SIG-M5 treated with dmso at 0.1 percent for 504 hours (cell line): ENCODE measurements at regions not wholly inside any gene's neighbourhood (a gene's known extent, or its start where the extent isn't known, plus 50 kb on each side); places are given as distances from the start of the nearest gene placed in this dataset.
A peak's percentile ranks its signal among the peaks of the same experiment; 100 is the strongest.

Experiments used
- DNase-seq: peaks from one replicate; lab custom pipeline; 2025; ENCODE audit not compliant: unreplicated experiment; lab: John Stamatoyannopoulos, UW

DNA sequence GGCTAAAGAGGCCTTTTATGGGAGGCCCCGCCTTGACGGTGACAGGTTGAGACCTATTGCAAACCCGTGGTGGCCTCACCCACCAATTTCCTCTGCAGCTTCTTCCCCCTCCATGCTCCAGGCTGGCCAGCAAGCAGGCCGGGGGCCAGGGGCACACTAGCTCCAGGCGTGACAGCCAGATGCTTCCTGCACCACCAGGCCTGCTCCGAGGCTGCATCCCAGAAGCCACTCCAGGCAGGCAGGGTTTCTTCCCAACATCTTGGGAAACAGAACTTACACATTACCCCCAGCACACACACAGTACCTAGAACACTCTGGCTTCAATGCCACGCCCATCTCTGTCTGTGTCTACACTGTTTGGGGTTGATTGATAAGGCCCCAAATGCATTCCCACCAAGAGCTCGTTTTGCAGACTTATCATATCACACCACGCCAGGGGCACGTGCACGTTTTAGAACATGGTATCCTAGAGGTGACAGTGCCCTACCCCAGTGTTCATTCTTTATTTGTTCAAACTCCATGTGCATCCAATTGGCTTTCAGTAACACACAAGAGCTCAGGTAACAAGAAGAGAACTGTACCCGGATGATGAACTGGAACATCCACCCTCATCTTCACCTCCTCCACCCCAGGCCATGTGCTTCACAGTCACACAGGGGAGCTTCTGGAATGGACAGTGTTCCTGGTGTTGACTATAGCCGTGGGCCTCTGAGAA, 221.4 kb upstream of the RREB1 start:
- DNase-seq: peak; percentile 71

DNA sequence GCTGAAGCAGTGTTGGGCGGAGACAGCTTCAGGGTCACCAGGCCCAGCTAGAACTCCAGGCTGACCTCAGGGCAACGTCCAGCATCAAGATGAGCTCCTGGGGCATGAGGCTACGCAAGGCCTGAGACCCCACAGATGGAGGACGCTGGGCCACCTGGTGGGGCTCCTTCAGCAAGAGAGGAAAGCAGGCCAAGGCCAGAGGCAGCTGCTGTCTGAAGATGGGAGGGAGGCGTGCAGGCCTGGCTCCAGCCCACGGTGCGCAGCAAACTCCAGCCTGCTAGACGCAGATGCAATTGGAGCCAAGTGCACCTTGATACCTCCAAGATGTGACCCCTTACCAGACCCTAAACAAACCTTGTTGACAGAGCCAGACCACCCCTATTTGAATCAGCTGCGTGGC, 220.9 kb upstream of the RREB1 start:
- DNase-seq: no peak

DNA sequence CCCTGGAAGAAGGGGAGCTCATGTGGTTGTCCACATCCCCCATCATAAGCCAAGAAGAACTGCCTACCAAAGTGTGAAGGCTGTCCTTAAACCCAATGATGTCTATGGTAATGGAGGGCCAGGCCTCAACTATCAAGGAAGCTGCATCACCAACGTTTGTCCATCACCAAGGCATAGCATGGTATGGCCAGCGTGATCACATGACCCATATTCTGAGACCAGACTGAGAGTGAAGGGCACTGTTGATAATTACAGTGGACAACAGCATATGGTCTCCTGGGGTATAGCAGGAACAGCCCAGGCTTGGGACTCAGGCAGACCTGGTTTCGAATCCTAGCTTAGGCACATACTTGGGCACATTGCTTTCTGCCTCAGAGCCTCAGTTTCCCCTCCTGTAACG, 218.2 kb upstream of the RREB1 start:
- DNase-seq: no peak

DNA sequence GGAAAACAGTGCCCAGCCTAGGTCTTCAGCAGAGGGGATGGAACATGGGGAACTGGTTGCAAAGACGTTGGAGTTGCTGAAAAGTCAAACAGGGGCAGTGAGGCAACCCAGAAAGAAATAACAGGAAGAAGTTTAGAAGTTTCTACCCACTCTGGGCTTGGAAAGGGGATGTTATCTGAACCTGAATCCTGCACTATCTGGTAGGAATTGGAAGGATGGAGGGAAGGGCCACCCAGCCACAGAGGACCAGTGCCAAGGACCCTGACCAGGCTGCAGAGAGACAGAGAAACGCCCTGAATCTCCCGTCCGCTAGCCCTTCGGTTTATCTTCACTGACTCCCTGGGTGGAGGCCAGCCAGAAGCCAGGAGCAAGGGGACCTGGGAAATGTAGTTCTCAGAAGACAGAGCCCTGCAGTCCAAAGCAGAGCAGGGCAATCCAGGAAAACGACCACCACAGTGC, 217.3 kb upstream of the RREB1 start:
- peak; percentile 71 for DNase-seq

DNA sequence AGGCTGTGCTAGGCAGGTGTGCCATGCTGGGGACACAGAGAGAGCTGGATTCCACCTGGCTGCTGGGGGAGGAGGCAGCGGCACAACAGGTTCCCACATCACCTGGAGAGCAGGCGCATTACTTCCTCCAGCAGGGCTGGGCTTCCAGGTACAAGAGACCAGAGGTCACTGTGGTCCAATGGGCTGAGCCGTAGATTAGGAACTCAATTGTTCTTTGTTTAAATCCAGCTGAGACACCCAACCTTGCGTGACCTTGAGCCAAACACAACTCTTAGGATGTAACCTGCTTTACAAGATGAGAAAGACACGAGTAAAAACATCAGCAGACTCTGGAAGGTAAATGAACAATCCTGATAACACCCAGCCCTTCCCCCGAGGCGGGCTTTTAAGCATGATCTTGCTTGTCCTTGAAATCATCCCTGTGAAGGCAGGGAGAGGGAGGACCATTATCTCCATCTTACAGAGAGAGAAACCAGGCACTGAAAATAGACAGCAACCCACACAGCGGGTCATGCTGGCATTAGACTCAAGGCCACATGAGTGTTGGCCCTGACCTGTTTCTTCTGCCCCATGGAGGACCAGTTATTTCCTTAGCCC, 216.5 kb upstream of the RREB1 start:
- DNase-seq: no peak

DNA sequence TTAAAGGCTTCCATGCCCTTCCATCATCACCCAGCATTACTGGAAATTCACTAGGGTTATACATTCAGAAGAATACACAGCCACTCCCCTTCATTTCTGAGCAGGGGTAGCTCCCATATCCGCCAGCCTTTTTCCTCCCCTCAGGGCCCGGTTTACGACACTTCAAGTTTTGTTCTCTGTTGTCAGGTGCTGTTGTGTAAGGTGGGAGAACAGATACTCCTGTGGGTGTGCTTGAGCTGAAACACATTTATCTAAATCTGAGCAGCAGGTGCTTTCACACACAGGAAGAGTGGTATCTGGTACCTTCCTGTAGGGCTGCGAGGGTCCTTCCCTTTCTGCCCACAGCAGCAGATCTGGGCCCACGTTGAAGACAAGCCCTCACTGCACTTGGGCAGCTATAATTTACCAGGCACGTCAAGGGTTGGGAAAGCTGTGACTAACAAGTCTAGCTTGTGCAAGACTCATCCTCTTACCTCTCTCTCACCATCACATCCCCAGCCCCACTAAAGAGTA, 215.8 kb upstream of the RREB1 start:
- peak; percentile 79 for DNase-seq

DNA sequence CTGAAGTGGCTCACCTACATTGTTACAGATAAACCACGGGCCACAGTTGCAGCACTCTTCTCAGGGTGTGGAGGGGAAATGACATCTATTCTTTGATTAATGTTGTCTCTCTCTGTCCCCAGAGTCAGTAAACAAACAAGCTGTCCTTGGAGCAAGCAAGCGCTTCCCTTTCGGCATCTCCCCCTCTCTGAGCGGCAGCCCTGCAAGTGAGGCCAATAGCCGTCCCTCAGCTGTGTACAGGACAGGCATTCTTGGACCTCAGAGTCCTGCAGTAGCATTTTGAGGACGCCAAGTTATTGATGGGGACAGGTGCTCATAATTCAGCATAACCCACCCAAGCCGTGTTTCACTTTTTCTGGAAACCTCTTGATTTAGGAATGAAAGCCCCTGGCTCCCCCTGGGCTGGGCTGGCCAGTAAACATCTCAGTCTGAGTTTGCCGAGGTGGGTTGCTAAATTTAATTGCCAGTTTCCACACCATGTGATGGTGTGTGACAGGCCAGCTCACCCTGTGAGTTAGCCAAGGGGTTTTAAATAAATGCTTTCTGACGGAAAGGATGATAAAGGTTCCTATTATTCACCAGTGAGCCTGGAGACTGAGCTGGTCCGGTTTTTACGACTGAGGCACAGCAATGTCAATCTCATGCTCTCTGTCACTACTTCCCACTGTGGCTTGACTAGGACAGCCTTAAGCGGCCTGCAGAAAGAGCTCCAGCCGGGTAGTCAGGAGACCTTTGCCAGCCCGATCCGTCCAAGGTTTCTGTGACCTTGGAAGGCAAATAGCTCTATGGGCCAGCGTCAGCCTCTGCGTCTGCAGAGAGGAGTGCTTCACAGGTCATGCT, 214.8 kb upstream of the RREB1 start:
- DNase-seq: no peak

DNA sequence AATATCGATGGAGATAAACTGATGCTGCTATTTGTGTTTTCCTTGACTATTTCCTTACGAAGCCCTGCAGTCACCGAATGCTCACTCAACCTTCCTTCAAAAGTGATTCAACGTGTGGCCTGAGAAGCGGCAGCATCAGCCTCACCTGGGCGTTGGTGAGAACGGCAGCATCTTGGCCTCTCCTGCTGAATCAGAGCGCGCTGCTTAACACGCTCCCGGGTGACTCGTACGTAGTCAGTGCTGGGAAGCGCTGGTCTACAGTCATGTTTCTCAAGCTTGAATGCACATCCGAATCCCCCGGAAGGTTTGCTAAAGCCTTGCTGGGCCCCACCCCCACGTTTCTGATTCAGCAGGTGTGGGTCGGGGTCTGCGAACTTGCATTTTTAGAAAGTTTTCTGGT, 214.1 kb upstream of the RREB1 start:
- no peak for DNase-seq

DNA sequence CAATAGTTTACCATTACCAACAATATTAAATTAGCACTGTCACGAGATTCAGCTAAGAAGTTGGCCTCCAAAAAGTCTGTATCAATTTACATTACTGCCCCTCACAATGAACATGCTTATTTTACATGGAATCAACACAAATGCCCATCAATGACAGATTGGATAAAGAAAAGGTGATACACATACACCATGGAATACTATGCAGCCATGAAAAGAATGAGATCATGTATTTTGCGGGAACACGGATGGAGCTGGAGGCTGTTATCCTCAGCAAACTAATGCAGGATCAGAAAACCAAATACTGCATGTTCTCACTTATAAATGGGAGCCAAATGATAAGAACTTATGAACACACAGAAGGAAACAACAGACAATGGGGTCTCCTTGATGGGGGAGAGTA, 211.8 kb upstream of the RREB1 start:
- no peak for DNase-seq

DNA sequence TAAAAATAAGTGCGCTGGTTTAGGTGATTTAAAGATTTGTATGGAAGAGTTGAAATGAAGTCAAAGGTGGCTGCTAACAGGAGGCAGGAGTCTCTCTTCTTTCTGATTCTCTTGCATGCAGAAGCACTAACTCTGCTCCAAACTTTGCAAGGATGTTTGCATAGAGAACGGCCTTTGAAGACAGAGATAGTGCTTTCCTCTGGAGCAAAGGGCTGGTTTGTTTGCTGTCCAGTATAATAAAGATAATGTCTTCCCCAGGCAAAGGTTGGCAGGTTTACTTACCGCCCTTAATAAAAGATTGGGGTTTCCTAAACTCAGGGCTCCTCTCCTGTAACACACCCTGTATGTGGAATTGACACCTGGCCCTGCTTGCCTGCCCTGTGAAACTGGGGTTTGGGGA, 210.6 kb upstream of the RREB1 start:
- no peak for DNase-seq

DNA sequence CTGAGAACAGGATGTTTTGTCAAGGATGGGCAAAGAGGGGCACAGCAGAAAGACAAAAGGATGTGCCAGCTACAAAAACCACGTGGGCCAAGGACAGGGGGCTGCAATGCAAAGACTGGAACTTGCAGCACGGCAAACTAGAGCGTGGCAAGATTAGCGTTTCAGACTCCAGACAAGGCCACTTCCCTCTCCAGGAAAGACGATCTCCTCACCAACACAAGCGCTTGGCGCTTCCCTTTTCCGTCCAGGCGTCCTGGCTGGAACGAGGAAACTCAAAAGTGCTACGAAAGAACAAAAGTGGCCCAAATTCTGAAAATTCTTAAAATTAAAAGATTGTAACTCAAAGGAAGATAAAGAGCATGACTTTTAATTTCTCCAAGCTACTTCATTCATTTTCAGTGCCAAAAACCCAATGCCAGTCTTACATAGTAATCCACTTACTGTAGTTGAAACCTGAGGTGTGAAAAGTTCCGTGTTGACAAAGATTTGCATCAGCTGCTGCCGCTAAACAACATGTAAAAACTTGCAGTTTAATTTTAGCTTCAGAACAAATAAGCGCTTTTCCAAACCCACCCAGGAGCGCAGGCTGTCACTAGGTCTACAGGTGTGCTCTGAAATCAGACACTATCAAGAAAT, 207.1 kb upstream of the RREB1 start:
- no peak for DNase-seq

DNA sequence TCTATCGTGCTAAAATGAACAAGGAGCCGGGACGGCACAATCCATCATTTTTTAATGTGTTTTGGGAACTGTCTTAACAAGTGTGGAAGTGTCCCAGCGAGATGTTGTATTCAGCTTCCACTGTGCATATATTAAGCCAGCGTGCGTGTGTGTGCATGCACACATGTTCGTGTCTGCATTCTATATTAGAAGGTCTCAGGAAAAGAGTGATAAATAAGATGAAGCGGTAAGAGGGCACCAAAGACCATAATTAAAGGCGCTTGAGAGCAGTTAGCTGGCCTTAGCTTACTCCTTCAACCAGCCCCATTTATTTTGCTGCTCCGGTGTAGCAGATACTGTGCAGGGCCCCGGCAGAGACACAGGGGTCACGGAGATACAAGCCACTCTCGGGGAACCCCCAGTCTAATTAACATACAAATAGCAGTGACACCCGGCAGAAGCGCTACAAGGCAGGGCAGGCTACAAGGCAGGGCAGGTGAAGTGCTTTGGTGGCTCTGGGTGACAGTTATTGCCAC, 206.5 kb upstream of the RREB1 start:
- no peak for DNase-seq

DNA sequence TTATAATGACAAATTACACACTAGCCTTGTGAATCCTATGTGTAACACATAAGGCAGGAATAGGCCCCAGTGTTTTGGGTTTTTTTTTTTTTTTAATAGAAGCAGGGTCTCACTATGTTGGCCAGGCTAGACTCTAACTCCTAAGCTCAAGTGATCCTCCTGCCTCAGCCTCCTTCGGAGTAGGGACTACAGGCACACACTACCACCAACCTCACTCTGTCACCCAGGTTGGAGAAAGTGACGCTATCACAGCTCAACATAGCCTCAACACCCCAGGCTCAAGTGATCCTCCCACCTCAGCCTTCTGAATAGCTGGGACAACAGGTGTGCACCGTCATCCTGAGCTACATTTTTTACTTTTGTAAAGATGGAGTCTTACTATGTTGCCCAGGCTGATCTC, 205.8 kb upstream of the RREB1 start:
- no peak for DNase-seq

DNA sequence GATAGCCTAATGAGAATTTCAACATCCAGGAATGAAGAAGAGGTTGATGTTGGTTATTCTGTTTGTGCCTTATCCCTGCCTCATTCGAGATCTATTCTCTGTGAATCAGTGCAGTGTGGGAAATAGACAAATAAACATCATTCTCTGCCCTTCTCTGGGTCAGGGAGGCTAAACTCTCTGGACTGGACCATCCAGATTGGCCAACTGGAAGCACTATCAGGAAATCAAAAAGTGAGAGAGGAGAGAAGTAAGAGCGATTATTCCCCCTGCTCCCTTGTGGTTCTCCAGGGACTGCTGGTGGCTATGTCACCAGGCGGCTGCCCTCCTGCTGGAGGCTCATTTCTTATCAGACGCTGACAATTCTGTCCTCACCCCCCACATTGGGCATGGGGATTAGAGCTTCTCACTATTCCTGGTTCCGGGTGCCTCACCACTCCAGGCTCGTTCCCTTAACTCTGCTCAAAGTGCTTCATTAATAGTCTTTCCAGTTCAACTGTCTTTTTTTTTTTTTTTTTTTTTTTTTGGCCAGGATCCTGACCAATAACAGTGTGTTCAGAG, 201.7 kb upstream of the RREB1 start:
- no peak for DNase-seq

DNA sequence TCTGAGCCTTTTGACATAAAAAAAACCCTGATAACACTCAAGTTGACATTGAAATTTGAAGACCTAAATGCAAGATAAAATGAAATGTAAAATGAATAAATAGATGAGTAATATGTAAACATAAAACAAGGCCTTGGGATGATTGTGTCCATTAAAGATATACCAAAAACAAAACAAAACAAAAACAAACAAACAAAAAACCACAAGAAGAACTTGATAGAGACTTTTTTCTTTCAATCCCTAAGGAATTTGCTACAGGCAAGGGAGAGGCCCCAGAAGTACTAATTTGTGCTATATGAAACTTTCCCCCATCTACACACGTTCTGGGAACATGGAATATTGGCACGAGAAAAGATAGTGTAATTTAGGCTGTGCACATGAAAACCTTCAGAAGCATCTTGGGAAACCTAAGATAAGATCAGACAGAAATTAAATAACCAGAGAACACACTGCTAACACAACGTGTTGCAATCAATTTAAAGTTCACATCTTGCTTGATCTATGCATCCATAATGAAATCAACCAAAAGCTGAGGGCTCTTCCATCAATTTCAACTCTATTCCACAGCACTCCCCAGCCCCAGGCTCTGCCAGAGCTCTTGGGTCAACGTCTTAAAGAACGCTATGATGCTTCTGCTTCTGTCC, 201.1 kb upstream of the RREB1 start:
- DNase-seq: no peak

DNA sequence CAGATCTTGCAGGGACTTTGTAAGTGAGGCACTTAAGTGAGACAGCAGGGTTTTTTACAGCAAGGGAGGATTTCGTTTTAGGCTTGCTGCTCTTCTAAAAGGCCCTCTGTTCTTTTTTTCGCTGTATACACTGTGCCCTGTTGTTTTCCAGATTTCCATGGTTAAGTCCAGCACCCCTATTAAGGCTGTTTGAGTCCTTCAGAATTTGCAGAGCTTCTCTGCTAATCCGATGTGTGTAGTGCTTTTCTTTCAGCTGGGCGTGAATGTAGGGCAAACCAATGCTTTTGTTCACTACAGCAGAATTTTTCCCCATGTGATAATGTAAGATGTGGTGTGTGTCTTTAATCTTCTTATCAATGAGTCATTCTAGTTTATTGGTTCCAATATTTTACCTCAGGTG, 200.5 kb upstream of the RREB1 start:
- no peak for DNase-seq

DNA sequence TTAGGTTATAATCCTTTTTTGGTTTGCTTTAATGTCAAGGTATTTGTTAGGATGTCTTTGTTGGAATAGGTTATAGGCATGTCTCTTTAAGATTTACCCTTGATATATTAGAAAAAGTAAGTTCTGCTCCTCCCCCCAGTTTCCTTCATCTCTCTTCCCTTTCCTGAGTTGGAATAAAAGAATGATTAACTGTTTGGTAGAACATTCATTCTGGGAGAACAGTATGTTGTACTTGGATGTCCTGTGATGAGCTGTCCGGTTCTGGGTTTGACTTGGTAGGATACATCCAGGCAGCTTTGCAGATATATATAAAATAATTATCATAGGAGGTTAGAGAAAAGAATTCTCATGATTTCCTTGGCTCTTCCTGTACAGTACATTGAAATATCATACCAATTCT, 199.6 kb upstream of the RREB1 start:
- DNase-seq: no peak

DNA sequence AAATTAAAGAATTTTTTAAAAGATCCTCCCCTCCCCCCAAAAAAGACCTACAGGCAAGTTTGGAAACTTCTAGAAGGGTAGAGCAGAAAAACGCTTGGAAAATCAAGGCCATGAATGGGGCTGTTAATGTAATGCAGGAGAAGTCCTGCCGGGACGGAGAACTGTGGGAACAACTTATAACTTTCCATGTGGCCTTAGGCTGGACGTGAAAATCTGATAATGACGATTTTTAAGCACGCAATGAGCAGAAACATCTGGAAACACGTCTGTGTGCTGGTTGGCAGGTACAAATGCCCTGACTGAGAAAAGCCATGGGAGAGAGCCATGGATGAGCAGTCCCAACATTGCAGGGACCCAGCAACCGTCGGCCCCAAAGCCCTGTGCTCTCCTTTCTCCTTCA, 198.7 kb upstream of the RREB1 start:
- no peak for DNase-seq

DNA sequence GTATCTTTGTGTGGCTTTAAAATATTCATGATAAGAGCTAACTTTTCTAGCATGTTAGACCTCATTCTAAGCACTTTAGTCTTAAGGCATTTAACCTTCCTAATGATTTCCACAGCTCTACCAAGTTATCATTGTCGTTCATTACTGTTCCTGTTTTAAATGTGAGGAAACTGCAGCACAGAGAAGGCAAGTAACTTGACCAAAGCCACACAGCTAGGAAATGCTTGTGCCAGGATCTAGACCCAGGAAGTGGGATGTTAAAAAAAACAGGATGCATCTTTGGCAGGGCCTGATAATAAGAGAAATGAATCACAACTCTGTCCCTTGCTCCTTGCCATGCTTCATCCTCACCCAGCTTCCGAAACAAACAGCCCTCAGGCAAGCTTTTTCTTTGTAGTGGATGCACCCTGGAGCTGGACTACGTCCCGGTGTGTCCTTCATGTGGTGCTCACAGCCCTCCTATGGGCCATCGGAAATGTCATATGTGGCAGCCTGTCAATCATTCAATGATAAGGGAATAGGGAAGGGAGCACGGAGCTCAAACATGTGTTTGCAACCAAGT, 196.9 kb upstream of the RREB1 start:
- DNase-seq: no peak

DNA sequence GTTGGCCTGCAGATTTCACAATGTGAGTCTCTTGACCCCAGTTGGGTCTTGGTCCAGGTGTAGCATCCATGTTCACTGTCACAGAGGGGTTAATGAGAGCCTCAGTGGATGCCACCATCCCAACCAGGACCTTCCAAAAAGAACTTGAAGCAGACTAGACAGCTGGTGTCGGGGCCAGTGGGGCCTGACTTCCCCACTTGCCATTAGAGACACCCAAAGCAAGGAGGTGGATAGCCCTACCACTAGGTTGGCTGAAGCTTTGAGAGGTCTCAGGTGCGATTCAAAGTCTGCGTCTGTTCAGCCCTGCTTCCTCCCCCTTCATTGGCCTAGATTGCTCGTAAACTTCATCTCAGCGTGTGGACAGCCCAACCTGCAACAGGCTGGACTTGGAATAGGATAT, 196.4 kb upstream of the RREB1 start:
- no peak for DNase-seq
